H1 (cell line): ENCODE measurements at regions not wholly inside any gene's neighbourhood (a gene's known extent, or its start where the extent isn't known, plus 50 kb on each side); places are given as distances from the start of the nearest gene placed in this dataset.

Experiments used
- CTCF ChIA-PET: fragments of 300-600 bp; sonication (Branson Sonifier 250); formaldehyde crosslinking; loops from one replicate; lab custom pipeline; 2021; ENCODE audit not compliant: partially characterized antibody; lab: Charles Lee
- POLR2A ChIA-PET: fragments of 300-600 bp; sonication (Branson Sonifier 250); formaldehyde crosslinking; loops from one replicate; lab custom pipeline; 2021; ENCODE audit warnings: inconsistent platforms; ENCODE audit not compliant: partially characterized antibody; lab: Charles Lee
- DNase-seq, 2 experiments: peaks; one replicate each; pipeline versions ENCODE4 v3.0.0 to v3.0.0-alpha.2; 2010 to 2022; ENCODE audit warnings: low spot score in 2 of 2, low read depth in 1 of 2, mixed read lengths in 1 of 2
- FAIRE-seq: peaks from 2 replicates; lab custom pipeline; 2011; peaks lifted over from hg19 to GRCh38; lab: Jason Lieb, UNC
- H2AFZ ChIP-seq: 2 replicates; pipeline ENCODE4 v1.8.1; 2012; ENCODE audit warnings: low read length, inconsistent platforms
- H2AK5ac ChIP-seq: 2 replicates; pipeline ENCODE4 v1.6.1; 2013; ENCODE audit warnings: low read depth, low read length
- H2BK120ac ChIP-seq: replicated peaks from 2 replicates; pipeline ENCODE3; 2013; ENCODE audit warnings: low read depth, low read length, inconsistent platforms
- H2BK12ac ChIP-seq: 2 replicates; pipeline ENCODE4 v1.6.1; 2013; ENCODE audit warnings: low read depth, low read length
- H2BK15ac ChIP-seq: 2 replicates; pipeline ENCODE4 v1.6.1; 2013; ENCODE audit warnings: low read length
- H2BK20ac ChIP-seq: 2 replicates; pipeline ENCODE4 v1.6.1; 2013; ENCODE audit warnings: low read length
- H2BK5ac ChIP-seq: 2 replicates; pipeline ENCODE4 v1.6.1; 2013; ENCODE audit warnings: low read depth, low read length
- H3K14ac ChIP-seq: 2 replicates; pipeline ENCODE4 v1.6.1; 2013; ENCODE audit warnings: inconsistent platforms; ENCODE audit not compliant: insufficient read length
- H3K18ac ChIP-seq: 2 replicates; pipeline ENCODE4 v1.6.1; 2013; ENCODE audit warnings: low read length; ENCODE audit errors: extremely low read depth
- H3K23ac ChIP-seq: 2 replicates; pipeline ENCODE4 v1.6.1; 2013; ENCODE audit warnings: inconsistent platforms; ENCODE audit not compliant: insufficient read length
- H3K23me2 ChIP-seq: 2 replicates; pipeline ENCODE4 v1.6.1; 2013; ENCODE audit warnings: low read depth, low read length
- H3K27ac ChIP-seq: 2 replicates; pipeline ENCODE4 v1.6.1; 2011; ENCODE audit warnings: low read depth, low read length, inconsistent platforms
- H3K27me3 ChIP-seq, 4 experiments: replicated peaks in 1 of 4; 1 replicate in 1 of 4; 2 replicates in 3 of 4; pipeline versions ENCODE4 v1.6.1 to v1.8.1; 2011 to 2013; ENCODE audit warnings: low read length in 3 of 4, mild to moderate bottlenecking in 3 of 4, inconsistent platforms in 2 of 4, mixed read lengths in 2 of 4, moderate library complexity in 1 of 4; ENCODE audit not compliant: control insufficient read depth in 3 of 4, insufficient read depth in 3 of 4; ENCODE audit errors: extremely low read depth in 1 of 4
- H3K36me3 ChIP-seq, 4 experiments: 2 replicates each; pipeline versions ENCODE4 v1.6.1 to v1.8.1; 2011 to 2013; ENCODE audit warnings: mild to moderate bottlenecking in 4 of 4, low read length in 3 of 4, moderate library complexity in 2 of 4, control low read depth in 1 of 4, inconsistent platforms in 1 of 4; ENCODE audit not compliant: insufficient read depth in 4 of 4, control insufficient read depth in 2 of 4
- H3K4ac ChIP-seq: replicated peaks from 2 replicates; pipeline ENCODE3; 2013; ENCODE audit warnings: low read length, low read depth, mixed read lengths, inconsistent platforms; ENCODE audit not compliant: insufficient read length
- H3K4me1 ChIP-seq, 4 experiments: replicated peaks in 1 of 4; 1 replicate in 1 of 4; 2 replicates in 3 of 4; pipeline versions ENCODE4 v1.6.1 to v1.8.1; 2011 to 2013; ENCODE audit warnings: low read length in 3 of 4, inconsistent platforms in 2 of 4, mixed read lengths in 1 of 4; ENCODE audit not compliant: insufficient read depth in 4 of 4, control insufficient read depth in 3 of 4
- H3K4me2 ChIP-seq, 2 experiments: 2 replicates each; pipeline versions ENCODE4 v1.6.1 to v1.8.1; 2011 to 2013; ENCODE audit warnings: low read depth in 2 of 2, low read length in 2 of 2, control low read depth in 1 of 2, inconsistent platforms in 1 of 2, mild to moderate bottlenecking in 1 of 2; ENCODE audit not compliant: insufficient read depth in 1 of 2
- H3K4me3 ChIP-seq, 4 experiments: fragments of 200-600, 300-600 bp in 1 of 4; sonication (generic), shearing (Covaris generic), sonication (Bioruptor Twin) in 1 of 4; 2 replicates each; pipeline versions ENCODE4 v1.5.1 to v1.8.1; 2011 to 2016; ENCODE audit warnings: low read length in 4 of 4, low read depth in 3 of 4, control low read depth in 2 of 4, inconsistent platforms in 2 of 4, mild to moderate bottlenecking in 2 of 4, mixed read lengths in 1 of 4, moderate library complexity in 1 of 4; ENCODE audit not compliant: insufficient read depth in 2 of 4; ENCODE audit errors: extremely low read depth in 1 of 4
- H3K56ac ChIP-seq: replicated peaks from 2 replicates; pipeline ENCODE3; 2013; ENCODE audit warnings: low read depth, mild to moderate bottlenecking, mixed read lengths, low read length, inconsistent platforms; ENCODE audit not compliant: insufficient read length
- H3K79me1 ChIP-seq: 2 replicates; pipeline ENCODE4 v1.6.1; 2013; ENCODE audit warnings: low read depth, low read length, control low read depth
- H3K79me2 ChIP-seq, 2 experiments: 2 replicates each; pipeline versions ENCODE4 v1.6.1 to v1.8.1; 2012 to 2013; ENCODE audit warnings: low read length in 2 of 2, mild to moderate bottlenecking in 2 of 2, inconsistent platforms in 1 of 2; ENCODE audit not compliant: insufficient read depth in 2 of 2, control insufficient read depth in 1 of 2
- H3K9ac ChIP-seq, 4 experiments: replicated peaks in 1 of 4; 1 replicate in 1 of 4; 2 replicates in 3 of 4; pipeline versions ENCODE4 v1.6.1 to v1.8.1; 2011 to 2013; ENCODE audit warnings: low read depth in 3 of 4, low read length in 3 of 4, control low read depth in 2 of 4, mild to moderate bottlenecking in 2 of 4, moderate library complexity in 2 of 4, inconsistent platforms in 1 of 4; ENCODE audit errors: extremely low read depth in 1 of 4
- H3K9me3 ChIP-seq, 2 experiments: 2 replicates each; pipeline versions ENCODE4 v1.6.1 to v1.8.1; 2012 to 2013; ENCODE audit warnings: mild to moderate bottlenecking in 2 of 2, moderate library complexity in 2 of 2, control low read depth in 1 of 2, inconsistent platforms in 1 of 2, low read depth in 1 of 2, low read length in 1 of 2, mixed read lengths in 1 of 2; ENCODE audit not compliant: insufficient read depth in 2 of 2
- H4K20me1 ChIP-seq, 2 experiments: replicated peaks in 1 of 2; 2 replicates each; pipeline versions ENCODE3 to v1.8.1; 2011 to 2013; ENCODE audit warnings: inconsistent platforms in 2 of 2, low read length in 2 of 2, mild to moderate bottlenecking in 1 of 2; ENCODE audit not compliant: insufficient read depth in 2 of 2, control insufficient read depth in 1 of 2
- H4K5ac ChIP-seq: 2 replicates; pipeline ENCODE4 v1.6.1; 2013; ENCODE audit warnings: low read length, low read depth, mixed read lengths, inconsistent platforms; ENCODE audit not compliant: insufficient read length
- H4K8ac ChIP-seq: 2 replicates; pipeline ENCODE4 v1.8.0; 2013; ENCODE audit warnings: mild to moderate bottlenecking, moderate library complexity, low read length, inconsistent platforms; ENCODE audit not compliant: insufficient read depth; ENCODE audit errors: extremely low read depth
- H4K91ac ChIP-seq: replicated peaks from 2 replicates; pipeline ENCODE3; 2013; ENCODE audit warnings: low read length, mixed read lengths, inconsistent platforms; ENCODE audit not compliant: insufficient read length
- CHD2 ChIP-seq: IDR thresholded peaks from 2 replicates; pipeline ENCODE4 v1.6.1; 2012; ENCODE audit warnings: low read length, improper control_type of control experiment
- WGBS, 2 experiments: shearing (Covaris generic) in 1 of 2; methylation state at CpG; one replicate each; pipeline versions ENCODE4 v1.1.6 to v1.1.7; 2013 to 2015; ENCODE audit warnings: low lambda C conversion rate in 2 of 2, mixed read lengths in 2 of 2, inconsistent platforms in 1 of 2, low coverage in 1 of 2, missing lambda C conversion rate in 1 of 2; ENCODE audit not compliant: insufficient replicate concordance in 2 of 2, insufficient coverage in 1 of 2, insufficient read length in 1 of 2; ENCODE audit errors: extremely low coverage in 1 of 2, missing lambda C conversion rate in 1 of 2; 5-methylcytosine and 5-hydroxymethylcytosine counted together

GRCh38 chr1:5389101-5389885, 602.9 kb downstream of the NPHP4 start:
- no peak overlapping the region for H3K4ac ChIP-seq
- H3K36me3 ChIP-seq = no peaks in the 10 kb centered on the region
- no peak overlapping the region for H2BK15ac ChIP-seq
- H4K5ac ChIP-seq = no peak overlapping the region
- no peak overlapping the region for H2AFZ ChIP-seq
- no peak overlapping the region for H3K4me3 ChIP-seq
- no peaks in the 10 kb centered on the region for H3K27me3 ChIP-seq
- FAIRE-seq (no peak), DNase-seq (no peak)
- H4K8ac ChIP-seq = no peak overlapping the region
- ChIA-PET CTCF (interaction anchor here (0.8 to 1.1 kb wide), 2 partner anchors 563 to 584 kb away, joined by 3 read pairs; no protein-coding TSS in a partner anchor), POLR2A (no interaction called here)
- H3K18ac ChIP-seq = no peak overlapping the region
- H3K9me3 ChIP-seq = no peaks in the 10 kb centered on the region
- H3K79me1 ChIP-seq = no peaks in the 10 kb centered on the region
- H2BK12ac ChIP-seq = no peak overlapping the region; the same call in 1 of the 2 replicates
- H3K4me1 ChIP-seq = no peaks in the 10 kb centered on the region
- peaks cover 0 to 6% of the 10 kb centered on the region in 2 experiments for H4K20me1 ChIP-seq
- H3K23ac ChIP-seq = no peak overlapping the region
- 93% methylated on average over 16 of the region's 16 CpGs; no CpG with 5 or more reads in 1 of the 2 experiments for WGBS, 2 experiments
- H3K14ac ChIP-seq = no peak overlapping the region
- H4K91ac ChIP-seq = no peak overlapping the region
- no peak overlapping the region for H2BK5ac ChIP-seq
- no peak overlapping the region for H2BK120ac ChIP-seq
- H3K9ac ChIP-seq = no peak overlapping the region
- TF ChIP-seq CHD2 = no peak
- no peak overlapping the region for H3K27ac ChIP-seq
- no peak overlapping the region for H2AK5ac ChIP-seq
- peaks cover 10% of the 10 kb centered on the region for H3K23me2 ChIP-seq
- no peak overlapping the region for H3K4me2 ChIP-seq
- no peaks in the 10 kb centered on the region for H3K79me2 ChIP-seq
- H3K56ac ChIP-seq = no peak overlapping the region
- no peak overlapping the region for H2BK20ac ChIP-seq
